AG09319 (cell line): ENCODE measurements at regions not wholly inside any gene's neighbourhood (a gene's known extent, or its start where the extent isn't known, plus 50 kb on each side); places are given as distances from the start of the nearest gene placed in this dataset.
"Not testable (repeated sequence)": the region's sequence is repeated elsewhere in the genome, so short reads cannot be mapped to it uniquely, and the experiment has no call there.

Experiments used
- DNase-seq: peaks from one replicate; pipeline ENCODE4 v3.0.0-alpha.2; 2010; ENCODE audit warnings: low read depth; ENCODE audit errors: extremely low read depth
- CTCF ChIP-seq: IDR thresholded peaks from 2 replicates; pipeline ENCODE4 v1.5.1; 2011; ENCODE audit warnings: low read depth, mild to moderate bottlenecking, inconsistent platforms, low read length, moderate library complexity

- no peak for DNase-seq
- no peak for TF ChIP-seq CTCF
Observed at GRCh38 chr4:58871509-58871908, 1761.3 kb upstream of the IGFBP7 start.

GRCh38 chr4:58849026-58849425, 1738.8 kb upstream of the IGFBP7 start:
- no peak for TF ChIP-seq CTCF
- no peak for DNase-seq

GRCh38 chr4:58843455-58843854, 1733.3 kb upstream of the IGFBP7 start:
- DNase-seq: no peak
- TF ChIP-seq CTCF: no peak

GRCh38 chr4:58833126-58833525, 1722.9 kb upstream of the IGFBP7 start:
- no peak for DNase-seq
- TF ChIP-seq CTCF: no peak

GRCh38 chr4:58825278-58825677, 1715.1 kb upstream of the IGFBP7 start:
- TF ChIP-seq CTCF: no peak
- no peak for DNase-seq

- DNase-seq: not testable (repeated sequence)
Observed at GRCh38 chr4:58818560-58818959, 1708.4 kb upstream of the IGFBP7 start.

- DNase-seq: no peak
- no peak for TF ChIP-seq CTCF
Observed at GRCh38 chr4:58809948-58810347, 1699.8 kb upstream of the IGFBP7 start.

- TF ChIP-seq CTCF: no peak
Observed at GRCh38 chr4:58809366-58809765, 1699.2 kb upstream of the IGFBP7 start.

More at GRCh38 chr4:58809366-58809765, 1699.2 kb upstream of the IGFBP7 start:
- DNase-seq: no peak
